ENCODE measurements at regions not wholly inside any gene's neighbourhood (a gene's known extent, or its start where the extent isn't known, plus 50 kb on each side); places are given as distances from the start of the nearest gene placed in this dataset.

- no peak for DNase-seq (ENCODE audit: low read depth, low spot score)
- in situ Hi-C loops (cut with HindIII; ENCODE audit: low sequenced_read_pairs): no loop called here
- H3K4me3 ChIP-seq (ENCODE audit: low read depth, low read length): no peak overlapping the region
- no peak for TF ChIP-seq CTCF (IDR thresholded peaks at IDR 0.05; ENCODE audit: low read depth, low read length)
Observed at GRCh38 chr13:78772933-78773332, 114.0 kb upstream of the OBI1 start.

- in situ Hi-C loops (cut with HindIII; ENCODE audit: low sequenced_read_pairs): no loop called here
- DNase-seq (ENCODE audit: low read depth, low spot score): no peak
- no peak for TF ChIP-seq CTCF (IDR thresholded peaks at IDR 0.05; ENCODE audit: low read depth, low read length)
- H3K4me3 ChIP-seq (ENCODE audit: low read depth, low read length): no peak overlapping the region
Observed at GRCh38 chr13:78770601-78771000, 111.6 kb upstream of the OBI1 start.

GRCh38 chr13:78768950-78769349 is 110.0 kb upstream of the OBI1 start:
- in situ Hi-C loops (cut with HindIII; ENCODE audit: low sequenced_read_pairs): no loop called here
- H3K4me3 ChIP-seq (ENCODE audit: low read depth, low read length): no peak overlapping the region
- no peak for DNase-seq (ENCODE audit: low read depth, low spot score)
- no peak for TF ChIP-seq CTCF (IDR thresholded peaks at IDR 0.05; ENCODE audit: low read depth, low read length)

GRCh38 chr13:78764665-78765064 is 105.7 kb upstream of the OBI1 start:
- DNase-seq (ENCODE audit: low read depth, low spot score): no peak
- in situ Hi-C loops (cut with HindIII; ENCODE audit: low sequenced_read_pairs): no loop called here
- no peak for TF ChIP-seq CTCF (IDR thresholded peaks at IDR 0.05; ENCODE audit: low read depth, low read length)
- no peak overlapping the region for H3K4me3 ChIP-seq (ENCODE audit: low read depth, low read length)

GRCh38 chr13:78762825-78763224 is 103.9 kb upstream of the OBI1 start:
- DNase-seq (ENCODE audit: low read depth, low spot score): no peak
- in situ Hi-C loops (cut with HindIII; ENCODE audit: low sequenced_read_pairs): no loop called here
- no peak for TF ChIP-seq CTCF (IDR thresholded peaks at IDR 0.05; ENCODE audit: low read depth, low read length)
- no peak overlapping the region for H3K4me3 ChIP-seq (ENCODE audit: low read depth, low read length)

- H3K4me3 ChIP-seq (ENCODE audit: low read depth, low read length): no peak overlapping the region
- in situ Hi-C loops (cut with HindIII; ENCODE audit: low sequenced_read_pairs): no loop called here
- TF ChIP-seq CTCF (IDR thresholded peaks at IDR 0.05; ENCODE audit: low read depth, low read length): no peak
- no peak for DNase-seq (ENCODE audit: low read depth, low spot score)
Observed at GRCh38 chr13:78759704-78760103, 100.7 kb upstream of the OBI1 start.

GRCh38 chr13:78758549-78758948 is 99.6 kb upstream of the OBI1 start:
- in situ Hi-C loops (cut with HindIII; ENCODE audit: low sequenced_read_pairs): no loop called here
- H3K4me3 ChIP-seq (ENCODE audit: low read depth, low read length): no peak overlapping the region
- no peak for TF ChIP-seq CTCF (IDR thresholded peaks at IDR 0.05; ENCODE audit: low read depth, low read length)
- DNase-seq (ENCODE audit: low read depth, low spot score): no peak

Data from astrocyte of the spinal cord (primary cell).